ENCODE measurements at regions not wholly inside any gene's neighbourhood (a gene's known extent, or its start where the extent isn't known, plus 50 kb on each side); places are given as distances from the start of the nearest gene placed in this dataset.

GRCh38 chr11:15910761-15911160 lies 445.6 kb downstream of the SOX6 start:
- in situ Hi-C loops (cut with HindIII; ENCODE audit: low pct_unique_long_range_greater_than_20kb, low sequenced_read_pairs) = no loop called here
- no TSS peak for BruUV-seq (replicated peaks)
- intact Hi-C loops (cut with micrococcal nuclease; ENCODE audit: unreplicated experiment) = no loop called here
- H3K36me3 ChIP-seq (ENCODE audit: control insufficient read depth, insufficient read depth, low read length) = no peaks in the 10 kb centered on the region
- H3K27me3 ChIP-seq (ENCODE audit: control insufficient read depth, insufficient read depth, low read length) = no peaks in the 10 kb centered on the region
- no peak for ATAC-seq
- ChIA-PET CTCF (no interaction called here), POLR2A (no interaction called here)
- no peaks in the 10 kb centered on the region for H3K4me1 ChIP-seq (ENCODE audit: control insufficient read depth, insufficient read depth, low read length)
- no peak overlapping the region for H3K27ac ChIP-seq (ENCODE audit: low read length)
- no peak overlapping the region for H3K4me3 ChIP-seq (ENCODE audit: low read depth in 2 of 2, low read length in 2 of 2)
- DNase-seq (ENCODE audit: low read depth, low spot score) = no peak
- H3K9me3 ChIP-seq (ENCODE audit: control insufficient read depth, insufficient read depth, low read depth, low read length) = no peaks in the 10 kb centered on the region
- TF ChIP-seq POLR2AphosphoS5 (IDR thresholded peaks at IDR 0.05; ENCODE audit: low read depth, low read length) = no peak
- no peak for TF ChIP-seq SIN3A (IDR thresholded peaks at IDR 0.05; ENCODE audit: borderline replicate concordance, insufficient read depth, low read depth, low read length)
- TF ChIP-seq TCF7L2 (IDR thresholded peaks at IDR 0.05; ENCODE audit: low read depth, low read length) = no peak
- TF ChIP-seq CTCF (IDR thresholded peaks at IDR 0.05) = no peak
- no peak for TF ChIP-seq REST (IDR thresholded peaks at IDR 0.05; ENCODE audit: insufficient read depth in 1 of 2, low read depth in 2 of 2, low read length in 1 of 2)

DNA sequence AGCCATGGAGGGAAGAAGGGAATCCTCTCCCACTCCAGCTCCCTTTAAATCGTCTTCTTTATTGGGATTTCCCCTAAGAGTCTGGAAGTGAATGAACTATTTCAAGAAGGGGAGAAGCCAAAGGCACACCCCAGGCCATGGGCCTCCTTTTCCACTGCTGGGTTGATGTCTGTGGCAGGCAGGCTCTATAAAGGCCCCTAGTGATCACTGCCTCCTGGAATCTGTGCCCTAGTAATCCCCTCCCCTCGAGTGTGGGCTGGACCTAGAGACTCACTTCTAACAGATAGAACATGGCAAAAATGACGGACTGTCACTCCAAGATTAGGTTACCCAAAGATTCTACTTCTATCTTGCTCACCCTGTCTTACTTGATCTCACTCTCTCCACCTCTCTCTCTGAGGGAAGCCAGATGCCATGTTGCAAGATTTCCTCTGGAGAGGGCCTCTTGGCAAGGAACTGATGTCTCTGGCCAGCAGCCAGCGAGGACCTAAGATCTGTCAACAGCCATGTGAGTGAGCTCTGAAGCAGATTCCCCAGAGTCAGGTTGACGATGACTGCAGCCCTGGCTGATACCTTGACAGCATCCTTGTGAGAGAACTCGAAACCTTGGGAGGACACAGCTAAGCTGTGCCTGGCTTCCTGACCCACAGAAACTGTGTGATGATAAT lies 444.8 kb downstream of the SOX6 start:
- in situ Hi-C loops (cut with HindIII; ENCODE audit: low pct_unique_long_range_greater_than_20kb, low sequenced_read_pairs) (no loop called here), intact Hi-C loops (cut with micrococcal nuclease; ENCODE audit: unreplicated experiment) (no loop called here)
- H3K27ac ChIP-seq (ENCODE audit: low read length) = no peak overlapping the region
- no peaks in the 10 kb centered on the region for H3K9me3 ChIP-seq (ENCODE audit: control insufficient read depth, insufficient read depth, low read depth, low read length)
- CTCF ChIA-PET = no interaction called here
- no peaks in the 10 kb centered on the region for H3K27me3 ChIP-seq (ENCODE audit: control insufficient read depth, insufficient read depth, low read length)
- H3K36me3 ChIP-seq (ENCODE audit: control insufficient read depth, insufficient read depth, low read length) = no peaks in the 10 kb centered on the region
- no TSS peak for BruUV-seq (replicated peaks)
- H3K4me1 ChIP-seq (ENCODE audit: control insufficient read depth, insufficient read depth, low read length) = no peaks in the 10 kb centered on the region
- POLR2A ChIA-PET = no interaction called here
- no peak for ATAC-seq
- H3K4me3 ChIP-seq (ENCODE audit: low read depth in 2 of 2, low read length in 2 of 2) = no peak overlapping the region
- no peak for DNase-seq (ENCODE audit: low read depth, low spot score)
- TF ChIP-seq REST (IDR thresholded peaks at IDR 0.05; ENCODE audit: insufficient read depth in 1 of 2, low read depth in 2 of 2, low read length in 1 of 2) (no peak), SIN3A (IDR thresholded peaks at IDR 0.05; ENCODE audit: borderline replicate concordance, insufficient read depth, low read depth, low read length) (no peak)

Data from Panc1 (cell line).